Breast epithelium (tissue), 4 donors: ENCODE measurements at regions not wholly inside any gene's neighbourhood (a gene's known extent, or its start where the extent isn't known, plus 50 kb on each side); places are given as distances from the start of the nearest gene placed in this dataset.

ENCODE experiments used
- DNase-seq, 2 donors: peaks; one replicate each; pipeline ENCODE4 v3.0.0-alpha.2; 2019; ENCODE audit warnings: low spot score in 2 of 2
- H3K27ac ChIP-seq, 2 donors: fragments of 200-600 bp; sonication (generic) in 1 of 2; one replicate each; pipeline ENCODE4 v1.5.1; 2016 to 2019; ENCODE audit warnings: mild to moderate bottlenecking in 1 of 2
- H3K27me3 ChIP-seq, 2 donors: fragments of 200-600 bp; sonication (generic) in 1 of 2; one replicate each; pipeline versions ENCODE4 v1.5.1 to v1.6.0; 2017 to 2019; ENCODE audit warnings: control low read depth in 1 of 2, mild to moderate bottlenecking in 1 of 2
- H3K36me3 ChIP-seq: fragments of 200-600 bp; one replicate; pipeline ENCODE4 v1.5.1; 2019
- H3K4me1 ChIP-seq, 2 donors: fragments of 200-600 bp; sonication (generic); one replicate each; pipeline ENCODE4 v1.5.1; 2016 to 2019; ENCODE audit warnings: control low read depth in 1 of 2
- H3K4me3 ChIP-seq, 3 donors: fragments of 200-600 bp; sonication (generic); 1 replicate in 2 of 3; 2 replicates in 1 of 3; pipeline ENCODE4 v1.5.1; 2016 to 2019; ENCODE audit warnings: mild to moderate bottlenecking in 3 of 3, moderate library complexity in 2 of 3
- H3K9me3 ChIP-seq, 2 donors: fragments of 200-600 bp; sonication (generic) in 1 of 2; one replicate each; pipeline ENCODE4 v1.5.1; 2016 to 2019; ENCODE audit warnings: control low read depth in 1 of 2
- POLR2A ChIP-seq: fragments of 450-650 bp; IDR thresholded peaks from one replicate; pipeline ENCODE4 v1.6.1; 2016; ENCODE audit warnings: antibody characterized with exemption, mild to moderate bottlenecking, moderate library complexity
- POLR2AphosphoS5 ChIP-seq, 3 donors: sonication (generic); formaldehyde crosslinking; IDR thresholded peaks; one replicate each; pipeline ENCODE4 v1.6.1; 2017; ENCODE audit warnings: antibody characterized with exemption in 3 of 3
- intact Hi-C: fragments of 100-400 bp; cut with DNase I; formaldehyde crosslinking; loops from one replicate; pipeline ENCODE4 v1.15.1; 2023; ENCODE audit warnings: low total_unique reads
- TF ChIP-seq, protein P1 (sequence below), 3 donors: fragments of 450-650 bp; IDR thresholded peaks; one replicate each; pipeline ENCODE4 v1.5.1; 2016 to 2017; ENCODE audit warnings: antibody characterized with exemption in 3 of 3, mild to moderate bottlenecking in 3 of 3, moderate library complexity in 3 of 3

DNA sequence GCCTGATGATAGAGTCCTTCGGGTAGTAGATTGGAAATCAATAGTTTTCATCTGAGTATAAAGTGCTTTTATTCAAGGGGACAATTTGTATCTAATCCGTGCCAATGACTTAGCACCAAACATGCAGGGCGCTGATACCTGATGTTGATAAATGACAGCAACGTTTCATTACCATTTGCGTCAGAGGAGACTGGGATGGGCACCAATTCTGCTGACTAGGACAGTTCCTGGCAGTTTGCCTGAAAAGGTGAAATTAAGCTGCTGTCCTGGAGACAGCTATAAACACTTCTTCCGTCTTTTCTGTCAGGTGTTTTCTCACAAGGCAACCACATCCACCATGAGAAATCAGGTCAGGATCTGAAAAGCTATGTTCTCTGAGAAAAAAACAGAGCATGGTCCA lies 1136.4 kb downstream of the TYW1 start:
- H3K27ac ChIP-seq = no peak overlapping the region
- intact Hi-C loops = no loop called here
- TF ChIP-seq POLR2A (no peak), POLR2AphosphoS5 (IDR thresholded peaks at IDR 0.05) (no peak)
- TF ChIP-seq, protein P1, sequence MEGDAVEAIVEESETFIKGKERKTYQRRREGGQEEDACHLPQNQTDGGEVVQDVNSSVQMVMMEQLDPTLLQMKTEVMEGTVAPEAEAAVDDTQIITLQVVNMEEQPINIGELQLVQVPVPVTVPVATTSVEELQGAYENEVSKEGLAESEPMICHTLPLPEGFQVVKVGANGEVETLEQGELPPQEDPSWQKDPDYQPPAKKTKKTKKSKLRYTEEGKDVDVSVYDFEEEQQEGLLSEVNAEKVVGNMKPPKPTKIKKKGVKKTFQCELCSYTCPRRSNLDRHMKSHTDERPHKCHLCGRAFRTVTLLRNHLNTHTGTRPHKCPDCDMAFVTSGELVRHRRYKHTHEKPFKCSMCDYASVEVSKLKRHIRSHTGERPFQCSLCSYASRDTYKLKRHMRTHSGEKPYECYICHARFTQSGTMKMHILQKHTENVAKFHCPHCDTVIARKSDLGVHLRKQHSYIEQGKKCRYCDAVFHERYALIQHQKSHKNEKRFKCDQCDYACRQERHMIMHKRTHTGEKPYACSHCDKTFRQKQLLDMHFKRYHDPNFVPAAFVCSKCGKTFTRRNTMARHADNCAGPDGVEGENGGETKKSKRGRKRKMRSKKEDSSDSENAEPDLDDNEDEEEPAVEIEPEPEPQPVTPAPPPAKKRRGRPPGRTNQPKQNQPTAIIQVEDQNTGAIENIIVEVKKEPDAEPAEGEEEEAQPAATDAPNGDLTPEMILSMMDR (IDR thresholded peaks at IDR 0.05) = no peak
- no peaks in the 10 kb centered on the region for H3K36me3 ChIP-seq
- no peaks in the 10 kb centered on the region for H3K9me3 ChIP-seq
- no peaks in the 10 kb centered on the region for H3K4me1 ChIP-seq
- DNase-seq = no peak
- H3K27me3 ChIP-seq = no peaks in the 10 kb centered on the region
- H3K4me3 ChIP-seq = no peak overlapping the region

DNA sequence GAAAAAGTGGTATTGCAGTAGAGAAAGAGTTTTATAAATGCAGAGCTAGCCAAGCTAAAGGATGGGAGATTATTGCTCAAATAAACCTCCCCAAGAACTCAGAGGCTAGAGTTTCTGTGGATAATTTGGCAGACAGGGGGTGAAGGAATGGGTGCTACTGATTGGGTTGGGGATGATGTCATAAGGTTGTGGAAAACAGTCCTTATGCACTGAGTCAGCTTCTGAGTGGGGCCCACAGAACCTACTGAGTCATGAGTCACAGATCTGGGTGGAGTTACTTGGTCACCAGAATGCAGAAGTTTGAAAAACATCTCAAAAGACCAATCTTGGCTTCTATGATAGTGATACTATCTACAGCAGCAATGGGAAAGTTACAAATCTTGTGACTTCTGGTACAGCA lies 1146.7 kb downstream of the TYW1 start:
- intact Hi-C loops = no loop called here
- Histone ChIP-seq H3K27me3 (no peaks in the 10 kb centered on the region), H3K27ac (no peak overlapping the region), H3K36me3 (no peaks in the 10 kb centered on the region), H3K4me3 (no peak overlapping the region), H3K9me3 (peaks cover 12 to 17% of the 10 kb centered on the region in 2 donors), H3K4me1 (no peaks in the 10 kb centered on the region)
- TF ChIP-seq, protein P1 (IDR thresholded peaks at IDR 0.05) = no peak
- TF ChIP-seq POLR2A = no peak
- TF ChIP-seq POLR2AphosphoS5 (IDR thresholded peaks at IDR 0.05) = no peak
- no peak for DNase-seq

DNA sequence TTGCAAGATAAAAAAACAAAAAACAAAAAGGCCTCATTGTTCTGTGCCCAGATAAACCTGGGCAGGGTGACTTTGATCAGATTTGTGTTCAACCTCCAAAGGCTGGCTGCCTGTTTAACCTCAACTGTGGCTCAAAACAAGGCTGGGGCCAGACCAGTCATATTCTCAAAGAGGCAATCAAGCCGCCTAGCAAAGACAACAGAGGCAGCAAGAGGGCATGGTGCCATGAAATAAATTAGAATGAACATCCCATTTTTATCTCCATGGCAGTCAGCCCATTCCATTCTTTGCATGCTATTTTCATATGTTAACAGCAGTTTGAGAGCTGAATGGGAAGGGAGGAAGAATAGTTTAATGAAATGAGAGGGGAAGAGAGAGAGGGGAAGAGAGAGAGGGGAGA lies 1150.3 kb downstream of the TYW1 start:
- intact Hi-C loops = no loop called here
- peaks cover 12 to 17% of the 10 kb centered on the region in 2 donors for H3K9me3 ChIP-seq
- no peaks in the 10 kb centered on the region for H3K4me1 ChIP-seq
- H3K4me3 ChIP-seq = no peak overlapping the region
- H3K36me3 ChIP-seq = no peaks in the 10 kb centered on the region
- TF ChIP-seq POLR2AphosphoS5 (IDR thresholded peaks at IDR 0.05) (no peak), POLR2A (no peak)
- TF ChIP-seq, protein P1 (IDR thresholded peaks at IDR 0.05) = no peak
- H3K27me3 ChIP-seq = no peaks in the 10 kb centered on the region
- no peak for DNase-seq
- no peak overlapping the region for H3K27ac ChIP-seq

DNA sequence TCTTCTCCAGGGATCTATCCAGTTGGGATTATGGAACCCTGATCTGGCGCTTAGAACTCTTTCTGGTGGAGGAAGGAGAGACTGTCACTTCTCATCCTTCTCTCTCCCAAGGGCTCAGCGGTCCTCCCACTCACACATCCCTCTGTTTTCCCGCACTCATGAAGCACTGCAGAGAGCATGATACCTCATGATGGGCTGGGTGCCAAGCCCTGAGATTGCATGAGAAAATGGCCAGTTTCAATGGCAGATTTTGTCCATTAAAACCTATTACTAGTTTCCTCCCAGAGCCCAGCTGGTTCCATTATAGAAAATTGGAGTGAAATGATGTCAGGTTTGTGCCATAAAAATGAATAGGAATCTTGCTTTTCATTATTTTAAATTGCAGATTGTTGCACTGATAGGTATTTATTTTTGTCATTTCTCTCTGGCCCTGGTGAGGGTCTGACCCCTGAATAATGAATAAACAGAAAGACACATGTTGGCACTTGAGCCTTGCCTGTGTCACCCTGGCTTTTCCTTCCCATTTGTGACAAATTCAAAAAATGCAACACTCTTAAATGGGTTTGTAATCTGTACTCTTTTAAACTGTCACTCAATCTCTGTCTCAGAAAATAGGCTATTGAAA lies 1151.1 kb downstream of the TYW1 start:
- Histone ChIP-seq H3K4me3 (no peak overlapping the region), H3K4me1 (no peaks in the 10 kb centered on the region), H3K27me3 (no peaks in the 10 kb centered on the region), H3K36me3 (no peaks in the 10 kb centered on the region), H3K9me3 (peaks cover 11% of the 10 kb centered on the region in 2 donors), H3K27ac (no peak overlapping the region)
- TF ChIP-seq, protein P1 (IDR thresholded peaks at IDR 0.05) = no peak
- TF ChIP-seq POLR2A = no peak
- no peak for TF ChIP-seq POLR2AphosphoS5 (IDR thresholded peaks at IDR 0.05)
- no peak for DNase-seq
- intact Hi-C loops = no loop called here

DNA sequence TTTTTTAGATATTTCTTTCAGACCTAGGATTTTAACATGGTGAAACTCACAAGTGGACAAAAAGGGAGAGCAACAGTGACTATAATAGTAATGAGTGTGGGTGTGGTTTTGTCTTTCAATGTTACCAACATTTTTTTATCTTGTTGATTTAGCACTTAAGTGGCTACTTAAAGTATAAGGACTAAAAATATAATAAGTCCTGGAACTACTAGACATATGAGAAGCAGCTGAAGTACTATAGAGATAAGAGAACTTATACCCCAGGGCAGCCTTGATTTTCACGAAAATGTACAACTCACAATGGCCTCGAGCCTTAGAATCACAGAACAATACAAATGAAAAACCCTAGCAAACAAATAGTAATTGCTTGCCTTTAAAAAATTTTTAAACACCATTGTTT lies 1151.8 kb downstream of the TYW1 start:
- H3K4me1 ChIP-seq = no peaks in the 10 kb centered on the region
- H3K27ac ChIP-seq = no peak overlapping the region
- peaks cover 4% of the 10 kb centered on the region in 2 donors for H3K9me3 ChIP-seq
- no peaks in the 10 kb centered on the region for H3K27me3 ChIP-seq
- intact Hi-C loops = no loop called here
- no peak for TF ChIP-seq POLR2A
- no peak for TF ChIP-seq POLR2AphosphoS5 (IDR thresholded peaks at IDR 0.05)
- TF ChIP-seq, protein P1 (IDR thresholded peaks at IDR 0.05) = no peak
- H3K36me3 ChIP-seq = no peaks in the 10 kb centered on the region
- H3K4me3 ChIP-seq = no peak overlapping the region
- no peak for DNase-seq
